ENCODE measurements at regions not wholly inside any gene's neighbourhood (a gene's known extent, or its start where the extent isn't known, plus 50 kb on each side); places are given as distances from the start of the nearest gene placed in this dataset.

DNA sequence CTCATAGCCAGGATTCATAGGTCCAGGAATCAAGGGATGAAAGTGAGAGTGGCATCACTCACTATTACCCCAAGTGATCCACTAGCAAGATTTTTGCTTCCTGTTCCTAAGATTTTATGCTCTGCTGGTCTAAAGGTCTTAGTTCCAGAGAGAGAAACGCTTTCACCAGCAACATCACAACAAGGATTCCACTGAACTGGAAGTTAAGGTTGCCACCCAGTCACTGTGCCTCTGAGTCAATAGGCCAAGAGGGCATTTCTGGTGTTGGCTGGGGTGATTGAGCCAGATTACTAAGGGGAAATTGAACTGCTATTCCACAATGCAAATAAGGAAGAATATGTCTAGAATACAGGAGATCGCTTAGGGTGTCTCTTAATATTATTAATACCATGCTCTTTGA is 142.5 kb upstream of the ARID2 start:
- TF ChIP-seq ZNF449 (CRISPR knock-in tag; IDR thresholded peaks at IDR 0.05) = no peak
- no peak for TF ChIP-seq NEUROD1 (IDR thresholded peaks at IDR 0.05; ENCODE audit: borderline replicate concordance, low read depth, low read length, partially characterized antibody)
- no peak for TF ChIP-seq LEF1 (IDR thresholded peaks at IDR 0.05)
- no peak for TF ChIP-seq PRMT5 (CRISPR knock-in tag; IDR thresholded peaks at IDR 0.05)
- TF ChIP-seq TAF1 (IDR thresholded peaks at IDR 0.05; ENCODE audit: control insufficient read depth, extremely low read depth, insufficient read depth, low read length, severe bottlenecking) = no peak
- no peak for TF ChIP-seq EP300 (IDR thresholded peaks at IDR 0.05; ENCODE audit: low read length)
- TF ChIP-seq KLF10 (CRISPR knock-in tag; IDR thresholded peaks at IDR 0.05) = no peak
- no peak for TF ChIP-seq RBM17 (IDR thresholded peaks at IDR 0.05; ENCODE audit: borderline replicate concordance, low read depth, low read length)
- no peak for TF ChIP-seq KHSRP (IDR thresholded peaks at IDR 0.05)
- no peak for TF ChIP-seq HCFC1 (IDR thresholded peaks at IDR 0.05; ENCODE audit: low read depth, low read length)
- no peak for TF ChIP-seq SMAD4 (CRISPR knock-in tag; conservative IDR thresholded peaks at IDR 0.05)
- no peak for TF ChIP-seq ELF2 (CRISPR knock-in tag; IDR thresholded peaks at IDR 0.05)
- TF ChIP-seq NR1H2 (CRISPR knock-in tag; IDR thresholded peaks at IDR 0.05) = no peak
- no peak for TF ChIP-seq DIDO1 (tag; IDR thresholded peaks at IDR 0.05; ENCODE audit: low read depth)
- no peak for TF ChIP-seq ZNF586 (CRISPR knock-in tag; conservative IDR thresholded peaks at IDR 0.05)
- TF ChIP-seq CTCFL (IDR thresholded peaks at IDR 0.05; ENCODE audit: borderline replicate concordance, insufficient read depth, low read depth, low read length, poor library complexity, severe bottlenecking) = no peak
- no peak for TF ChIP-seq ZC3H4 (CRISPR knock-in tag; IDR thresholded peaks at IDR 0.05; ENCODE audit: borderline replicate concordance)
- ChIA-PET POLR2A (no interaction called here), CTCF (ENCODE audit: low intra/inter-chr PET ratio) (no interaction called here)
- H3K4me1 ChIP-seq (replicated peaks in 1 of 2; ENCODE audit: control insufficient read depth in 2 of 2, insufficient read depth in 2 of 2, low read length in 2 of 2) = no peaks in the 10 kb centered on the region
- intact Hi-C loops (cut with micrococcal nuclease) (no loop called here), in situ Hi-C loops (cut with MboI) (no loop called here)
- no TSS peak for BruUV-seq (replicated peaks)
- H3K9me1 ChIP-seq (ENCODE audit: control insufficient read depth, insufficient read depth, low read length) = no peaks in the 10 kb centered on the region
- H3K36me3 ChIP-seq (ENCODE audit: control insufficient read depth, insufficient read depth, low read length) = no peaks in the 10 kb centered on the region
- H3K9ac ChIP-seq (ENCODE audit: insufficient read depth in 1 of 2, low read depth in 2 of 2, low read length in 2 of 2) = no peak overlapping the region
- H3K9me3 ChIP-seq (replicated peaks; ENCODE audit: control insufficient read depth, insufficient read depth, low read depth, low read length) = no peaks in the 10 kb centered on the region
- H3K4me2 ChIP-seq (ENCODE audit: insufficient read depth, low read length) = no peak overlapping the region
- H3K4me3 ChIP-seq = no peak overlapping the region
- no peak overlapping the region for H2AFZ ChIP-seq (ENCODE audit: low read depth, low read length)
- no peak for FAIRE-seq
- no peak overlapping the region for H3K27ac ChIP-seq (ENCODE audit: extremely low read depth, low read depth, low read length)
- no peak for ATAC-seq
- WGBS (ENCODE audit: insufficient coverage, low coverage, missing lambda C conversion rate) = 0% methylated on average over 2 of the region's 2 CpGs
- DNase-seq (ENCODE audit: extremely low read depth in 1 of 4, low spot score in 3 of 4) = no peak
- no peaks in the 10 kb centered on the region; the same call in 1 of the 2 replicates for H4K20me1 ChIP-seq (replicated peaks; ENCODE audit: control insufficient read depth, insufficient read depth, low read length)
- peaks cover 4 to 14% of the 10 kb centered on the region in 2 experiments; a peak in 4 of 5 replicates for H3K27me3 ChIP-seq (ENCODE audit: control insufficient read depth in 2 of 2, insufficient read depth in 2 of 2, low read length in 2 of 2)
- H3K79me2 ChIP-seq (ENCODE audit: control insufficient read depth, insufficient read depth, low read length) = no peaks in the 10 kb centered on the region

Data from K562 (cell line).